ENCODE measurements at regions not wholly inside any gene's neighbourhood (a gene's known extent, or its start where the extent isn't known, plus 50 kb on each side); places are given as distances from the start of the nearest gene placed in this dataset.
A peak's percentile ranks its signal among the peaks of the same experiment; 100 is the strongest.

GRCh38 chr20:36824142-36824940 is 50.8 kb upstream of the DSN1 start:
- DNase-seq: no peak

- peak; percentile 13 for DNase-seq
Observed at GRCh38 chr20:36825385-36826104, 50.4 kb upstream of the TLDC2 start.

All from DMS53 (cell line).